ENCODE measurements at regions not wholly inside any gene's neighbourhood (a gene's known extent, or its start where the extent isn't known, plus 50 kb on each side); places are given as distances from the start of the nearest gene placed in this dataset.

DNA sequence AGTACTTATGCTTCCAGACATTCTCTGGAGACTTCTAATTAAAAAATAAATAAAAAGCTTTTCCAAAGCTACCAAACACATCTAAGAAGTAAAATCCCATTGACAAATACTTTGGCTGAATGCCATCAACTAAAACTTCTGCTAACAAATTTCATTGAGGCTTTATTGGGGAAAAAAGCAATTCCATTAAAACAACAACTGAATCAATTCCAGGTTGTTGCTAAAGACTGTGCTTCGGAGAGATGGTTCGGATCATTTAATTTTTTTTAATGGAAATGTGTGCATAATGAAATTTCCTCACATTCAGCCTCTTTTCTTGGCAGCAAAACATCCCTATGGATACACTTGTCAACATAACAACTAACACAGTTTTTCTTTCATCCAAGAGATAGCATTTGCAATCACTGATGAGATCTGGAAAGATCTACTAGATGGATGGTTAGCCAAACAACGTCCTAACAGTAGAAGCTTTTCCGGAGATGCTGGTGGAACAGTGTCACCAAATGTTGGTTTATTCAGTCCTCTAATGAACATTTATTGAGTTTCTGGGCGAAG is 446.1 kb upstream of the FAM98A start:
- no peak for FAIRE-seq

DNA sequence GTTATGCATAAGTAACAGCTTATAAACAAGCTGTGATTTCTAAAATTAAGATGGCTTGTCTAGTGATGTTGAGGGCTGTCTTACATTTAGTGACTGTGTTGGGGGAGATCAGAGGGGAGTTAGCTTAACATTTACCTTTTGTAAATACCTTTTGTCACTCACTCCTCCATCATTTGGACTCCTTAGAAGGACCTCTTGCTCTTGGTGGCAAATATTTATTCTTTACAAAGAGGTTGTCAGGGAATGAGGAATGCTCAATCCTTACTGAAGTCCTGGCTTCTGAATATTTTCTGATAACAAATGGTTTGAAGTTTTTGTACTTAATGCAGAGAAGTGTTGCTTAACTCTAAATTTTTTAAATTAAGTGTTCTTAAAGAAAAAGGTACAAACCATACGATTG is 438.8 kb upstream of the FAM98A start:
- FAIRE-seq (no peak), DNase-seq (ENCODE audit: extremely low spot score, insufficient read length, low read depth) (no peak)

More for the DNA sequence above, 446.1 kb upstream of the FAM98A start:
- DNase-seq (ENCODE audit: extremely low spot score, insufficient read length, low read depth), result no peak

- FAIRE-seq, result no peak
- DNase-seq (ENCODE audit: extremely low spot score, insufficient read length, low read depth), result no peak
Observed at GRCh38 chr2:34037157-34037556, 438.1 kb upstream of the FAM98A start.

DNA sequence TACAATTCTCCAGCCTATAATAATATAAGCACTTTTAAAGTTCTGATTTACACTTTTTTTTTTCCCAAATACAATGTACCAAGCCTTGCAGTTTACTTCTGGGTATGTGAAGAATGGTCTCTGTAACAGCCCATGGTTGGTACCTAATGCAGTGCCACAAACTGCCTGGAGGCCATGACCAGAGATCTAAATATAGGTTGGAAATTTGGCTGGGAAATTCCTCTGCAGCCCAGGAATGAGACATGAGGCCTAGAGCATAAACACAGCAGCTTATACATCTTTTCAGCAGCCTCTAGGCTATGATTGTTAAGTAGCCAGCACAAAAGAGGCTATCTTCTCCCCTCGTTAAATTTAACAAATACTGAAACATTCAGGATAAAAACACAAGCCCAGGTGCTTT is 432.0 kb upstream of the FAM98A start:
- no peak for FAIRE-seq
- DNase-seq (ENCODE audit: extremely low spot score, insufficient read length, low read depth), result no peak

DNA sequence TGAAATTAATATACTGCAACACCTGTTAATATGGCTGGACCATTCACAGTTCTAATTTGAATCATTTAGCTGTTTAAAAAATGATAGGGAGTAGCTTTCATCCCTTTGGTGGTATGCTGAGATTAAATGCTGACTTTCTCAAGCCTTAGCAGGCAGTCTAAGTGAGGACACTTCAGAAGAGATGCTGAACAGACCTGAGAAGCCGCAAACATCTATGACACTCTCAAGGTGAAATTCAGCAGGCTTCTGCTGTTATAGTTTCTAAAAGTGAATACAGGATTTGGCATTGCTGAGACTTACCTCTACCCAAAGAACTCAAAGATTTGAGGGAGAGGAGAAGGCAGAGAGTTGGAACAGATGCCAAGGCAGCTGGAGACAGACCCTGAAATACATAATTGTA is 431.2 kb upstream of the FAM98A start:
- FAIRE-seq, result no peak
- DNase-seq (ENCODE audit: extremely low spot score, insufficient read length, low read depth), result no peak

DNA sequence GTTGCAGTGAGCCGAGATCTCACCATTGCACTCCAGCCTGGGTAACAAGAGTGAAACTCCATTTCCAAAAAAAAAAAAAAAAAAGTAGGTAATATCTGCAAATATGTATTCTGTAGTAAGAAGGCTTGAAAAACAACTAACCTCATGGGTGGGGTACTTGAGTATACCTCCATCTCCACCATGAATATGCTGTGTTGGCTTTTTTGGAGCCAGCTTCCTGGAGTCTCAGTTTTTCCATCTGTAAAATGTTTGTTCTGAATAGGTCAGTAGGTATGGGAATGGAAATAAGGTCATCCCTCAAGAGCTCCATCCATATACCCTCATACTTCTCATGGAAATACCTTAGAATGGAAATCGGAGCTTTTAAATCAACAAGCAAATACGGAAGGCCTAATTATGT is 430.0 kb upstream of the FAM98A start:
- FAIRE-seq, result no peak
- DNase-seq (ENCODE audit: extremely low spot score, insufficient read length, low read depth), result no peak

DNA sequence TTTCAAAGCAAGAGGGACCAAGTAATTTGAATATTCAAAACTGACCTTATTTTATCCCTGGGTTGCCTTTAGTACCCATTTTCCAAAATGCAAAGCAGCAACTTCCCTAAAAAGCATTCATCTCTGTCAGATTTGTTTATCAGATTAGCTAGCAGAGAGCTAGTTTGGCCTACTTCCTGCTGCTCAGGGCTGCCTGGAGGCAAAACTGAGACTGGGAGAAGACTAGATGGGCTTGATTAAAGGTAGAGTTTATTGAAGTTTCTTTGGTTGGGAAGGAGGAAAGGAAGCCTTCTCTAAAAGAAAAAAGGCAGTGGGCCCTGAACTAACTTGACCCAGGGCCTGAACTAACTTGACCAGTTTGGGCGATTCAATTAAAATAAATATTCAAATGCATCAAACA is 426.1 kb upstream of the FAM98A start:
- FAIRE-seq, result no peak

DNA sequence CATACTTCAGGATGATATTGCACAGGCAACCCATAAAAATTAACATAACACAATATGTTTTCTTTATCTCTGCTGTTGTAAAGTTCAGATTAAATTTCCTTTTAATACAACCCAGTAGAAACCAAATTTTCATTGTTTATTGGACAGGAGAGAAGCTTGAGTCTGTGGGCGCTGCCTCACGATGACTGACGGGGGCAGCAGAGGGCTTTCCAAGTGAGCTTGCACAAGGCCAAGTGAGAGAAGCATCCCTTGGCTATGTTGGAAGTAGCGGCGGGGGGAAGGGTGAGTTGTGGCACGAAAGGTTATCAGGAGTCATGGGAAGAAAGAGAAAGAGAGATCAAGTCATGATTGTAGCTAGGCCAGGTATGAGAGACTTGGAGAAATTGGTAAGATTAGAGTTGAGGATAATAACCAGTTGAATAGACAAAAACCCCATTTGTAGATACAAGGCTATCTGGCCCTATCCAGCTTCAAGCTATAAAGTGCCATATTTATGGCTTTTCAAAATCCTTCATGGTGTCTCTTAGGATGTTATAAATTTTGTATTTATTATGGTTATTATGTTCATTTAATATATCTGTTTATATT is 413.7 kb upstream of the FAM98A start:
- FAIRE-seq (no peak), DNase-seq (ENCODE audit: extremely low spot score, insufficient read length, low read depth) (peak; percentile 0)

More for the DNA sequence above, 426.1 kb upstream of the FAM98A start:
- DNase-seq (ENCODE audit: extremely low spot score, insufficient read length, low read depth), result no peak

DNA sequence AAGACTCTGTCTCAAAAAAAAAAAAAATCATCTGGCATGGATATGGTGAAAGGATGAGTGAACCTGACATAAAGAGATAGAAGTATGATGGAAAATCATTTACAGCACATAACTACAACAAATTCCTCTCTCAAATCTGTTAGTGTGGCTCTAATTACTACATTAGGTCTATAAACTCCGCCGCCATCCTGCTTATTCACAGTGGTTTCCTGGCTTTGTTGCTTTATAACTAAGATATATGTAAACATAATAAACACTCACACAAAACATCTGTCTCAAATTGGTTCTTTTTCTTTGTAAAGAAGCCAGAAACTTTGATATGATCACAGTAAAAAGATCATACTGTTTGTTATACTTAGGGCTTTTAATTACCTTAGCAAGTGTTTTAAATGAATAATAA is 412.6 kb upstream of the FAM98A start:
- DNase-seq (ENCODE audit: extremely low spot score, insufficient read length, low read depth) (no peak), FAIRE-seq (no peak)

DNA sequence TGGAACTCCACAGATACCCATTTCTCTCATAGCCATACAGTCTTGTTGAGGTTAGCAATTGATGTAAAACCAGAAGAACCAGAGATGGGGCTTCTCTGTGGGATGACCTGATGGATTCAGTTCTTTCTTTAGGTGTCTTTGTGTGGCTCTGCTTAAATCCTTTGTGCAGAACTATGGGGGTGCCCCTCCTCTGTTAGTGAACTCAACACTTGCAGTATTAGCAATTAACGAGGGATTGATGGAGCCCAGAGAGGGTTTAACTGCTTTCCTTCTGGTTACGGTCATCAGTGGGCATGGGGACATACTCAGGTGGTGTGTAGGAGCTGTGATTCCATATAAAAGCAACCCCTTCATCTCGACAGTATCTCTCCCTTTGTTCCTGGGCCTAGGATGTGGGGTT is 406.8 kb upstream of the FAM98A start:
- DNase-seq (ENCODE audit: extremely low spot score, insufficient read length, low read depth) (no peak), FAIRE-seq (no peak)

- FAIRE-seq, result no peak
Observed at GRCh38 chr2:34004936-34005335, 405.8 kb upstream of the FAM98A start.

DNA sequence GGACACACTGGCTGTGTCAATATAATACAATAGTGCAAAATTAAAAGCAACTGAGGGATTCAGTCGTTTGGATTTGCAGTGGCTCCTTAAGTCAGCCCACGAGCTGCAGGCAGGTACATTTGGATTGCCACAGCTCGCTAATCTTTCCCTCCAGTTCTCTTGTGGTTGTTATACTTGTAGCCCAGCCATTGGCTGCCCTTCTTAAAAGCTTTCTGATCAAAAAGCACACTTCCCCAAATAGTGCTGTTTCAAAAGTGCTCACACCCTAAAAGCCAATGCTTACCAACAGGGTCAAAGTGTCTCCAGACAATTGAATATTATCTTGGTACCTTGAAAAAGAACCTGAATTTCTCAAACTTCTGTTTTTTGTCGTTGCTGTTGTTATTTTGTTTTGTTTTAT is 404.7 kb upstream of the FAM98A start:
- FAIRE-seq (no peak), DNase-seq (ENCODE audit: extremely low spot score, insufficient read length, low read depth) (no peak)

More at GRCh38 chr2:34004936-34005335, 405.8 kb upstream of the FAM98A start:
- DNase-seq (ENCODE audit: extremely low spot score, insufficient read length, low read depth), result no peak

GRCh38 chr2:34001557-34001956 is 402.5 kb upstream of the FAM98A start:
- DNase-seq (ENCODE audit: extremely low spot score, insufficient read length, low read depth), result no peak
- no peak for FAIRE-seq

DNA sequence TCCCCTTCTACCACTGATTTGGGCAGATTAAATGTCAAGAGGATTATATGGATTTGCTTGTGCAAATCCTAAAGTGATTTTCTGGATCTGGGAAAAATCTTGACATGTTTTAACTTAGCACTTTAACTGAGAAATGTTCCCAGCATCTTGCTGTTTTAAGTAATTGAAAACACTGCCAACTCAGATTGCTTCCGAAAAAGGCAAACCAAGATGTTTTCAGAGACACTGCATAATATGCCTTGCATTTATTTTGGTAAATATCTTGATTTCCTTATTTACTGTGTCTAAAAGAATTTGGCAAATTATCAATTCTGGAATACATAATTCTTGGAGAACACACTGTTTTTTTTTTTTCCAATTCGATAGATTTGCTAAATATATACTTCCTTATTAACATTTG is 385.0 kb upstream of the FAM98A start:
- DNase-seq (ENCODE audit: extremely low spot score, insufficient read length, low read depth) (no peak), FAIRE-seq (no peak)

DNA sequence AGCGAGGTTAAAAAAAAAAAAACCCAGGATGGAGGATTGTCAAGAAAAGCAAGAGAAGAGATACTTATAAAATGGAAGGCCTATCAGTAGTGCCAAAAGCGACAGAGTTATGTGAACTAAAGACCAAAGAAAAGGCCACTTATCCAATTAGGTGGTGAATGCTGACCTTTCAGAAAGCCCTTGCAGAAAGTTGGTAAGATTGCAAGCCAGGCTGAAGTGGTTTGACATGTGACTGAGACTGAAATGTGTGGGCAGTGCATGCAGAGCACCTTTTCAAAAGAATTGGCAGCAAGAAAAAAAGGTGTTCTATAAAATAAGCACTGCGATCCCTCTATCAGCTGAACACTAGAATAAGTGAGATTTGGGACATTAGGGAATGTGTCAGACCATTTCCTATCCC is 379.4 kb upstream of the FAM98A start:
- DNase-seq (ENCODE audit: extremely low spot score, insufficient read length, low read depth) (no peak), FAIRE-seq (no peak)

GRCh38 chr2:33975498-33975897 is 376.4 kb upstream of the FAM98A start:
- DNase-seq (ENCODE audit: extremely low spot score, insufficient read length, low read depth), result no peak
- no peak for FAIRE-seq

GRCh38 chr2:33967103-33967502 is 368.0 kb upstream of the FAM98A start:
- FAIRE-seq (no peak), DNase-seq (ENCODE audit: extremely low spot score, insufficient read length, low read depth) (no peak)

- no peak for FAIRE-seq
- no peak for DNase-seq (ENCODE audit: extremely low spot score, insufficient read length, low read depth)
Observed at GRCh38 chr2:33958591-33958990, 359.5 kb upstream of the FAM98A start.

DNA sequence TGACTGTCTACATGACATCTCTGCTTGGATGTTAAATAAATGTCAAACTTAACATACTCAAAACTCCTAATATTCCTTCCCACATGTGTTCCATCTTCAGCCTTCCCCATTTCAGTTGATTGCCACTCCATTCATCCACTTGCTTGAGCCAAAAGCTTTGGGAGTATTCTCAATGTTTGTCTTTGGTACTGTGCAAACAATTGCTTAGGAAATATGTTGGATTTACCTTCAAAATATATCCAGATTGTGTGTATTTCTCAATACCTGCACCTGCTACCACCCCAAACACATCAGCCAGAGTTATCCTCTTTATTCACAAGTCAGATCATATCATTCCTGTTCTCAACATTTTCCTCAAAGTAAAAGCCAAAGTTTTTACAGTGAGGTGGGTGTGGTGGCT is 350.3 kb upstream of the FAM98A start:
- DNase-seq (ENCODE audit: extremely low spot score, insufficient read length, low read depth) (no peak), FAIRE-seq (no peak)

DNA sequence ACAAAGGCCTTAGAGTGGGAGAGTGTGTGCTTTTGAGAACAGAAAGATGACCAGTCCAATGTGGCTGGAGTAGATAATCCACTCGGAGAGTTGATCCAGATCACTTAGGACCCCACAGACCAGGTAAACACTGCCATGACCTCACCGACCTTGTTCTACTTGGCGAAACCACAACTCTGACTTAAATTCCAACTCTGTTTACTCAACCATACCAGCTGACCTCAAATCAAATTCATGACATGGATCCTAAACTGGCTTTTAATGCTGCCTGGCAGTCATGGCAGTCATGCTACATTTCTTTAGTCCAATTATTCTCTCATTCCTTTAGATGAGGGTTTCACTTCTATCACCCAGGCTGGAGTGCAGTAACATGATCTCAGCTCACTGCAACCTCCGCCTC is 347.1 kb upstream of the FAM98A start:
- FAIRE-seq, result no peak

DNA sequence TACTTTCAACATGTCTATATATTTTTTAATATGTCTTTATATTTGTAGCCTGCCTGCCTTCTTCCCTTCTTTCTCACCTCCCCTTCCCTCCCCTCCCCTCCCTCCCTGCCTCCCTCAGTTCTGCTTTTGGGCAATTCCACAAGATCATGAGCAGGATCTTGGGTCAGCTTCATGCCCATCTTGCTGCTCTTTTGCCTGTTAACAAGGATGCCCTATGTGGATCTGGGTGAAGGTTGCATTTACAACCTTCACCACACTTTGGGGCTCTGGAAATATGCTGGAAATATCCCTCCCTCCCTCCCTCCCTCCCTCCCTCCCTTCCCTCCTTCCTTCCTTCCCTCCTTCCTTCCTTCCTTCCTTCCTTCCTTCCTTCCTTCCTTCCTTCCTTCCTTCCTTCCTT is 334.1 kb upstream of the FAM98A start:
- DNase-seq (ENCODE audit: extremely low spot score, insufficient read length, low read depth) (no peak), FAIRE-seq (no peak)

More for the DNA sequence above, 347.1 kb upstream of the FAM98A start:
- DNase-seq (ENCODE audit: extremely low spot score, insufficient read length, low read depth), result no peak

GRCh38 chr2:33931164-33931563 is 332.1 kb upstream of the FAM98A start:
- FAIRE-seq (no peak), DNase-seq (ENCODE audit: extremely low spot score, insufficient read length, low read depth) (no peak)
